ENCODE measurements at regions not wholly inside any gene's neighbourhood (a gene's known extent, or its start where the extent isn't known, plus 50 kb on each side); places are given as distances from the start of the nearest gene placed in this dataset.

DNA sequence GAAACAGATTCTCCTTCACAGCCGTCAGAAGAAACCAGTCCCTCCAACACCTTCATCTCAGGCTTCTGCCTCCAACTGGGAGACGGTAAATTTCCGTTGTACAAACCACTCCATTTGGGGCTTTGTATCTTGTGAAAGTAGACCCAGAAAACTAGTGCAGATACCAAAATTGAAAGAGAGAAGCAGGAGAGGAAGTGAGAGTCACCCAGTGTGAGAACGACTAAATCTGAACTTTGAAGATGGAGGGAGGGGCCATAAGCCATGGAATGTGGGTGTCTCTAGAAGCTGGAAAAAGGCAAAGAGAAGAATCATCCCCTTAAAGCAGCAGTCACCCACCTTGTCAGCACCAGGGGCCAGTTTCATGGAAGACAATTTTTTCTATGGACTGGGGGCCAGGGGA, 88.3 kb upstream of the LRATD1 start:
- TF ChIP-seq, protein P1, sequence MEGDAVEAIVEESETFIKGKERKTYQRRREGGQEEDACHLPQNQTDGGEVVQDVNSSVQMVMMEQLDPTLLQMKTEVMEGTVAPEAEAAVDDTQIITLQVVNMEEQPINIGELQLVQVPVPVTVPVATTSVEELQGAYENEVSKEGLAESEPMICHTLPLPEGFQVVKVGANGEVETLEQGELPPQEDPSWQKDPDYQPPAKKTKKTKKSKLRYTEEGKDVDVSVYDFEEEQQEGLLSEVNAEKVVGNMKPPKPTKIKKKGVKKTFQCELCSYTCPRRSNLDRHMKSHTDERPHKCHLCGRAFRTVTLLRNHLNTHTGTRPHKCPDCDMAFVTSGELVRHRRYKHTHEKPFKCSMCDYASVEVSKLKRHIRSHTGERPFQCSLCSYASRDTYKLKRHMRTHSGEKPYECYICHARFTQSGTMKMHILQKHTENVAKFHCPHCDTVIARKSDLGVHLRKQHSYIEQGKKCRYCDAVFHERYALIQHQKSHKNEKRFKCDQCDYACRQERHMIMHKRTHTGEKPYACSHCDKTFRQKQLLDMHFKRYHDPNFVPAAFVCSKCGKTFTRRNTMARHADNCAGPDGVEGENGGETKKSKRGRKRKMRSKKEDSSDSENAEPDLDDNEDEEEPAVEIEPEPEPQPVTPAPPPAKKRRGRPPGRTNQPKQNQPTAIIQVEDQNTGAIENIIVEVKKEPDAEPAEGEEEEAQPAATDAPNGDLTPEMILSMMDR (IDR thresholded peaks at IDR 0.05; ENCODE audit: low read depth, low read length): no peak
- TF ChIP-seq EZH2phosphoT487 (IDR thresholded peaks at IDR 0.05; ENCODE audit: low read depth): no peak

All from OCI-LY3 (cell line).